ENCODE measurements at regions not wholly inside any gene's neighbourhood (a gene's known extent, or its start where the extent isn't known, plus 50 kb on each side); places are given as distances from the start of the nearest gene placed in this dataset.

DNA sequence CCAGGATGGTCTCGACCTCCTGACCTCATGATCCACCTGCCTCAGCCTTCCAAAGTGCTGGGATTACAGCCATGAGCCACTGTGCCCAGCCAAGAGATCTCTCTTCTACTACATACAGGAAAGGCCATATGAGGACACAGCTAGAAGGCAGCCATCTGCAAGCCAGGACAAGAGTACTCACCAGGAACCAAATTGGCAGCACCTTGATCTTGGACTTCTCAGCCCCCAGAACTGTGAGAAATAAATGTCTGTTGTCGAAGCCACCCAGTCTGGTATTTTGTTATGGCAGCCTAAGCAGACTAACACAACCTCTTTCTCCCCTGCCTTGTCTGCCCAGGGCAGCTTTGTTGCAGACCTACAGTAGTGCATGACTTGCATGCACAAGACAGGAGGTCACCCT lies 211.3 kb upstream of the HAAO start:
- intact Hi-C loops (cut with micrococcal nuclease), result no loop called here
- CTCF ChIA-PET, result interaction anchor here (1.3 to 2.7 kb wide), 3 partner anchors 12 to 27 kb away, joined by 3 to 10 read pairs (median 4); no protein-coding TSS in a partner anchor
- dilution Hi-C loops (cut with MboI; ENCODE audit: extremely low pct_ligation_motif_present, low sequenced_read_pairs), result no loop called here

More for the DNA sequence above, 211.3 kb upstream of the HAAO start:
- no TSS peak for BruUV-seq (replicated peaks)
- H2AFZ ChIP-seq (ENCODE audit: low read depth, low read length), result no peak overlapping the region
- no peaks in the 10 kb centered on the region for H4K20me1 ChIP-seq (replicated peaks; ENCODE audit: control insufficient read depth, extremely low read depth, insufficient read depth, low read length)
- POLR2A ChIA-PET, result no interaction called here
- H3K4me1 ChIP-seq (ENCODE audit: control insufficient read depth, extremely low read depth, insufficient read depth, low read length), result no peaks in the 10 kb centered on the region
- H3K79me2 ChIP-seq (ENCODE audit: control insufficient read depth, insufficient read depth, low read length), result no peaks in the 10 kb centered on the region
- no peaks in the 10 kb centered on the region for H3K27me3 ChIP-seq (ENCODE audit: control insufficient read depth in 2 of 2, insufficient read depth in 2 of 2, low read length in 2 of 2)
- no peak for TF ChIP-seq POLR2A (IDR thresholded peaks at IDR 0.05; ENCODE audit: low read depth, low read length)
- no peak for TF ChIP-seq MYC (IDR thresholded peaks at IDR 0.05; ENCODE audit: low read depth, low read length)
- no peak for TF ChIP-seq GATA2 (IDR thresholded peaks at IDR 0.05; ENCODE audit: insufficient read depth, insufficient read length, low read depth, low read length)
- TF ChIP-seq JUN (IDR thresholded peaks at IDR 0.05; ENCODE audit: borderline replicate concordance, insufficient read depth, insufficient read length, low read depth), result no peak
- TF ChIP-seq, protein P1, sequence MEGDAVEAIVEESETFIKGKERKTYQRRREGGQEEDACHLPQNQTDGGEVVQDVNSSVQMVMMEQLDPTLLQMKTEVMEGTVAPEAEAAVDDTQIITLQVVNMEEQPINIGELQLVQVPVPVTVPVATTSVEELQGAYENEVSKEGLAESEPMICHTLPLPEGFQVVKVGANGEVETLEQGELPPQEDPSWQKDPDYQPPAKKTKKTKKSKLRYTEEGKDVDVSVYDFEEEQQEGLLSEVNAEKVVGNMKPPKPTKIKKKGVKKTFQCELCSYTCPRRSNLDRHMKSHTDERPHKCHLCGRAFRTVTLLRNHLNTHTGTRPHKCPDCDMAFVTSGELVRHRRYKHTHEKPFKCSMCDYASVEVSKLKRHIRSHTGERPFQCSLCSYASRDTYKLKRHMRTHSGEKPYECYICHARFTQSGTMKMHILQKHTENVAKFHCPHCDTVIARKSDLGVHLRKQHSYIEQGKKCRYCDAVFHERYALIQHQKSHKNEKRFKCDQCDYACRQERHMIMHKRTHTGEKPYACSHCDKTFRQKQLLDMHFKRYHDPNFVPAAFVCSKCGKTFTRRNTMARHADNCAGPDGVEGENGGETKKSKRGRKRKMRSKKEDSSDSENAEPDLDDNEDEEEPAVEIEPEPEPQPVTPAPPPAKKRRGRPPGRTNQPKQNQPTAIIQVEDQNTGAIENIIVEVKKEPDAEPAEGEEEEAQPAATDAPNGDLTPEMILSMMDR (IDR thresholded peaks at IDR 0.05; ENCODE audit: extremely low read depth in 1 of 2, insufficient read depth in 1 of 2, low read depth in 1 of 2, low read length in 2 of 2), result no peak
- TF ChIP-seq FOS (IDR thresholded peaks at IDR 0.05; ENCODE audit: borderline replicate concordance, insufficient read depth, low read length), result no peak
- TF ChIP-seq EZH2 (IDR thresholded peaks at IDR 0.05; ENCODE audit: borderline replicate concordance, low read depth, low read length, severe bottlenecking), result no peak
- TF ChIP-seq, protein P2, sequence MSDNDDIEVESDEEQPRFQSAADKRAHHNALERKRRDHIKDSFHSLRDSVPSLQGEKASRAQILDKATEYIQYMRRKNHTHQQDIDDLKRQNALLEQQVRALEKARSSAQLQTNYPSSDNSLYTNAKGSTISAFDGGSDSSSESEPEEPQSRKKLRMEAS (IDR thresholded peaks at IDR 0.05; ENCODE audit: insufficient read depth, insufficient read length), result no peak
- no peak for TF ChIP-seq POLR2AphosphoS5 (IDR thresholded peaks at IDR 0.05; ENCODE audit: insufficient read depth, low read depth, low read length)
- H3K27ac ChIP-seq (ENCODE audit: insufficient read depth, low read depth, low read length), result no peak overlapping the region
- FAIRE-seq (no peak), DNase-seq (ENCODE audit: low read depth, low spot score) (no peak)
- H3K9me1 ChIP-seq (replicated peaks; ENCODE audit: control insufficient read depth, extremely low read depth, insufficient read depth, low read length), result no peaks in the 10 kb centered on the region
- H3K9ac ChIP-seq (replicated peaks; ENCODE audit: extremely low read depth, insufficient read depth, low read length), result no peak overlapping the region
- H3K9me3 ChIP-seq (replicated peaks; ENCODE audit: control insufficient read depth, insufficient read depth, low read length), result no peaks in the 10 kb centered on the region
- H3K36me3 ChIP-seq (ENCODE audit: control insufficient read depth in 2 of 2, extremely low read depth in 1 of 2, insufficient read depth in 2 of 2, low read length in 2 of 2), result no peaks in the 10 kb centered on the region
- no peak overlapping the region for H3K4me2 ChIP-seq (ENCODE audit: insufficient read depth, low read length)
- H3K4me3 ChIP-seq (replicated peaks in 1 of 3; ENCODE audit: insufficient read depth in 1 of 3, low read depth in 1 of 3, low read length in 3 of 3), result no peak overlapping the region

Measured in endothelial cell of umbilical vein (primary cell).